Mesenchymal stem cell (in vitro differentiated cells and primary cell): ENCODE measurements at regions not wholly inside any gene's neighbourhood (a gene's known extent, or its start where the extent isn't known, plus 50 kb on each side); places are given as distances from the start of the nearest gene placed in this dataset.

Experiments
- DNase-seq: peaks from one replicate; pipeline ENCODE4 v3.0.0-alpha.2; 2013
- H2AFZ ChIP-seq: one replicate; pipeline ENCODE4 v1.6.1; 2013; ENCODE audit warnings: low read depth, mild to moderate bottlenecking, control low read depth, inconsistent platforms, low read length, moderate library complexity
- H2AK5ac ChIP-seq: 2 replicates; pipeline ENCODE4 v1.6.1; 2013; ENCODE audit warnings: low read length, moderate library complexity, mild to moderate bottlenecking, inconsistent platforms; ENCODE audit not compliant: severe bottlenecking
- H2BK120ac ChIP-seq: one replicate; pipeline ENCODE4 v1.6.1; 2013; ENCODE audit warnings: low read depth, mild to moderate bottlenecking, inconsistent platforms, low read length, moderate library complexity
- H2BK12ac ChIP-seq, 2 experiments: one replicate each; pipeline ENCODE4 v1.6.1; 2013; ENCODE audit warnings: inconsistent platforms in 2 of 2, low read length in 2 of 2, mild to moderate bottlenecking in 2 of 2, moderate library complexity in 2 of 2, control low read depth in 1 of 2
- H2BK15ac ChIP-seq: one replicate; pipeline ENCODE4 v1.6.1; 2013; ENCODE audit warnings: mild to moderate bottlenecking, low read depth, inconsistent platforms; ENCODE audit not compliant: poor library complexity, severe bottlenecking
- H2BK5ac ChIP-seq: 2 replicates; pipeline ENCODE4 v1.6.1; 2013; ENCODE audit warnings: low read depth, mild to moderate bottlenecking, low read length, control low read depth, inconsistent platforms; ENCODE audit not compliant: poor library complexity, severe bottlenecking
- H3K14ac ChIP-seq, 2 experiments: one replicate each; pipeline ENCODE4 v1.6.1; 2013; ENCODE audit warnings: inconsistent platforms in 2 of 2, low read length in 2 of 2, control low read depth in 1 of 2, mild to moderate bottlenecking in 1 of 2, moderate library complexity in 1 of 2
- H3K18ac ChIP-seq, 2 experiments: one replicate each; pipeline ENCODE4 v1.6.1; 2013; ENCODE audit warnings: inconsistent platforms in 2 of 2, low read length in 2 of 2, control low read depth in 1 of 2, low read depth in 1 of 2, mild to moderate bottlenecking in 1 of 2
- H3K23ac ChIP-seq, 2 experiments: one replicate each; pipeline ENCODE4 v1.6.1; 2013; ENCODE audit warnings: inconsistent platforms in 2 of 2, low read length in 2 of 2, mild to moderate bottlenecking in 2 of 2, moderate library complexity in 2 of 2, control low read depth in 1 of 2
- H3K27ac ChIP-seq: 2 replicates; pipeline ENCODE4 v1.5.1; 2013; ENCODE audit warnings: mild to moderate bottlenecking, moderate library complexity, low read length, control low read depth, inconsistent platforms; ENCODE audit not compliant: poor library complexity, severe bottlenecking
- H3K27me3 ChIP-seq, 2 experiments: 2 replicates each; pipeline versions ENCODE4 v1.6.1 to v1.7.0; 2013; ENCODE audit warnings: low read length in 2 of 2, mild to moderate bottlenecking in 2 of 2, moderate library complexity in 2 of 2, control low read depth in 1 of 2, inconsistent platforms in 1 of 2; ENCODE audit not compliant: control insufficient read depth in 1 of 2, insufficient read depth in 1 of 2
- H3K36me3 ChIP-seq, 2 experiments: 2 replicates each; pipeline versions ENCODE4 v1.6.1 to v1.7.0; 2013; ENCODE audit warnings: low read length in 2 of 2, control low read depth in 1 of 2, inconsistent platforms in 1 of 2, low read depth in 1 of 2, mild to moderate bottlenecking in 1 of 2; ENCODE audit not compliant: insufficient read depth in 2 of 2, control insufficient read depth in 1 of 2
- H3K4ac ChIP-seq, 2 experiments: one replicate each; pipeline ENCODE4 v1.6.1; 2013; ENCODE audit warnings: inconsistent platforms in 2 of 2, low read length in 2 of 2, mild to moderate bottlenecking in 2 of 2, moderate library complexity in 2 of 2, control low read depth in 1 of 2, low read depth in 1 of 2
- H3K4me1 ChIP-seq: 2 replicates; pipeline ENCODE4 v1.6.1; 2013; ENCODE audit warnings: low read depth, low read length, control low read depth; ENCODE audit not compliant: control insufficient read depth, insufficient read depth
- H3K4me2 ChIP-seq: 2 replicates; pipeline ENCODE4 v1.6.1; 2013; ENCODE audit warnings: low read length, mild to moderate bottlenecking, inconsistent platforms; ENCODE audit not compliant: poor library complexity, severe bottlenecking
- H3K4me3 ChIP-seq, 2 experiments: 2 replicates each; pipeline versions ENCODE4 v1.5.1 to v1.7.0; 2013; ENCODE audit warnings: low read length in 2 of 2, mild to moderate bottlenecking in 2 of 2, control low read depth in 1 of 2, low read depth in 1 of 2; ENCODE audit not compliant: insufficient read depth in 1 of 2
- H3K79me1 ChIP-seq: replicated peaks from 2 replicates; pipeline ENCODE4 v1.6.1; 2013; ENCODE audit warnings: mild to moderate bottlenecking, control low read depth, low read length, inconsistent platforms; ENCODE audit not compliant: poor library complexity, severe bottlenecking
- H3K9ac ChIP-seq: 2 replicates; pipeline ENCODE4 v1.7.0; 2013; ENCODE audit warnings: mild to moderate bottlenecking, low read length, moderate library complexity
- H3K9me3 ChIP-seq: 2 replicates; pipeline ENCODE4 v1.7.0; 2013; ENCODE audit warnings: mild to moderate bottlenecking, low read length; ENCODE audit not compliant: control insufficient read depth
- H4K8ac ChIP-seq: one replicate; pipeline ENCODE4 v1.6.1; 2013; ENCODE audit warnings: inconsistent platforms, mild to moderate bottlenecking, low read length, moderate library complexity
- H4K91ac ChIP-seq: one replicate; pipeline ENCODE4 v1.6.1; 2013; ENCODE audit warnings: mild to moderate bottlenecking, low read length, inconsistent platforms
- WGBS: methylation state at CpG from one replicate; pipeline ENCODE4 v1.1.7; 2013; ENCODE audit warnings: mixed read lengths; 5-methylcytosine and 5-hydroxymethylcytosine counted together

- H4K8ac ChIP-seq: no peak overlapping the region
- H2BK5ac ChIP-seq: no peak overlapping the region
- H3K18ac ChIP-seq: no peak overlapping the region
- no peak overlapping the region for H3K14ac ChIP-seq
- H2BK15ac ChIP-seq: no peak overlapping the region
- no peak overlapping the region for H2BK12ac ChIP-seq
- no CpG with 5 or more reads among the region's 2 CpGs for WGBS
- H2AFZ ChIP-seq: no peak overlapping the region
- no peak overlapping the region for H3K4me2 ChIP-seq
- no peaks in the 10 kb centered on the region for H3K27me3 ChIP-seq
- H3K9me3 ChIP-seq: no peaks in the 10 kb centered on the region
- no peak overlapping the region for H3K27ac ChIP-seq
- DNase-seq: no peak
- H3K4me1 ChIP-seq: no peaks in the 10 kb centered on the region
- H3K23ac ChIP-seq: no peak overlapping the region
- H4K91ac ChIP-seq: no peak overlapping the region
- no peaks in the 10 kb centered on the region for H3K79me1 ChIP-seq
- no peak overlapping the region for H2AK5ac ChIP-seq
- H3K4me3 ChIP-seq: no peak overlapping the region
- H3K36me3 ChIP-seq: no peaks in the 10 kb centered on the region
- H3K9ac ChIP-seq: no peak overlapping the region
- no peak overlapping the region for H3K4ac ChIP-seq
- no peak overlapping the region for H2BK120ac ChIP-seq
These were observed 146.0 kb upstream of the PTPRK start for GRCh38 chr6:128666405-128666804.

- H3K23ac ChIP-seq: no peak overlapping the region
- H3K4me3 ChIP-seq: no peak overlapping the region
- H3K27me3 ChIP-seq: no peaks in the 10 kb centered on the region
- H3K4ac ChIP-seq: no peak overlapping the region
- H3K14ac ChIP-seq: no peak overlapping the region
- H3K4me2 ChIP-seq: no peak overlapping the region
- no peak overlapping the region for H2AK5ac ChIP-seq
- no peak overlapping the region for H4K8ac ChIP-seq
- H3K18ac ChIP-seq: no peak overlapping the region
- 100% methylated on average over 2 of the region's 2 CpGs for WGBS
- no peak overlapping the region for H3K9ac ChIP-seq
- H2AFZ ChIP-seq: no peak overlapping the region
- DNase-seq: no peak
- H3K9me3 ChIP-seq: no peaks in the 10 kb centered on the region
- no peak overlapping the region for H2BK120ac ChIP-seq
- H2BK5ac ChIP-seq: no peak overlapping the region
- H4K91ac ChIP-seq: no peak overlapping the region
- no peak overlapping the region for H2BK15ac ChIP-seq
- no peaks in the 10 kb centered on the region for H3K79me1 ChIP-seq
- no peak overlapping the region for H2BK12ac ChIP-seq
- no peaks in the 10 kb centered on the region for H3K4me1 ChIP-seq
- H3K36me3 ChIP-seq: no peaks in the 10 kb centered on the region
- no peak overlapping the region for H3K27ac ChIP-seq
These were observed 142.8 kb upstream of the PTPRK start for GRCh38 chr6:128663238-128663637.

GRCh38 chr6:128659878-128660622, 139.7 kb upstream of the PTPRK start:
- Histone ChIP-seq H4K8ac (no peak overlapping the region), H3K4me2 (no peak overlapping the region), H2AK5ac (no peak overlapping the region), H3K79me1 (no peaks in the 10 kb centered on the region), H4K91ac (no peak overlapping the region), H3K9ac (no peak overlapping the region), H3K4me1 (peaks cover 1% of the 10 kb centered on the region), H2BK15ac (no peak overlapping the region), H3K18ac (no peak overlapping the region), H2BK5ac (no peak overlapping the region), H3K27me3 (no peaks in the 10 kb centered on the region), H3K36me3 (no peaks in the 10 kb centered on the region), H3K14ac (no peak overlapping the region), H2BK12ac (no peak overlapping the region), H3K9me3 (no peaks in the 10 kb centered on the region), H3K27ac (no peak overlapping the region), H3K4ac (no peak overlapping the region), H2BK120ac (no peak overlapping the region), H3K23ac (no peak overlapping the region), H3K4me3 (no peak overlapping the region), H2AFZ (no peak overlapping the region)
- WGBS: 95% methylated on average over 3 of the region's 5 CpGs
- DNase-seq: no peak

- Histone ChIP-seq H2AK5ac (no peak overlapping the region), H2BK15ac (no peak overlapping the region), H2BK12ac (no peak overlapping the region), H3K79me1 (no peaks in the 10 kb centered on the region), H3K9ac (no peak overlapping the region), H3K36me3 (no peaks in the 10 kb centered on the region), H3K4me3 (no peak overlapping the region), H3K27me3 (no peaks in the 10 kb centered on the region), H3K27ac (no peak overlapping the region), H3K4me1 (peaks cover 1% of the 10 kb centered on the region), H2BK120ac (no peak overlapping the region), H3K4me2 (no peak overlapping the region), H3K4ac (no peak overlapping the region), H3K14ac (no peak overlapping the region), H2AFZ (no peak overlapping the region), H3K18ac (no peak overlapping the region), H3K23ac (no peak overlapping the region), H3K9me3 (no peaks in the 10 kb centered on the region), H2BK5ac (no peak overlapping the region), H4K91ac (no peak overlapping the region), H4K8ac (no peak overlapping the region)
- 42% methylated on average over 1 of the region's 1 CpG for WGBS
- DNase-seq: no peak
These were observed 138.9 kb upstream of the PTPRK start for GRCh38 chr6:128659276-128659675.
